NOMO-1 treated with DMSO at 0.1 percent for 48 hours (cell line): ENCODE measurements at regions not wholly inside any gene's neighbourhood (a gene's known extent, or its start where the extent isn't known, plus 50 kb on each side); places are given as distances from the start of the nearest gene placed in this dataset.

Experiments
- DNase-seq: peaks from one replicate; lab custom pipeline; 2025; ENCODE audit not compliant: unreplicated experiment; lab: John Stamatoyannopoulos, UW

GRCh38 chr21:34219334-34220060, 144.3 kb upstream of the KCNE2 start:
- DNase-seq, result no peak

DNA sequence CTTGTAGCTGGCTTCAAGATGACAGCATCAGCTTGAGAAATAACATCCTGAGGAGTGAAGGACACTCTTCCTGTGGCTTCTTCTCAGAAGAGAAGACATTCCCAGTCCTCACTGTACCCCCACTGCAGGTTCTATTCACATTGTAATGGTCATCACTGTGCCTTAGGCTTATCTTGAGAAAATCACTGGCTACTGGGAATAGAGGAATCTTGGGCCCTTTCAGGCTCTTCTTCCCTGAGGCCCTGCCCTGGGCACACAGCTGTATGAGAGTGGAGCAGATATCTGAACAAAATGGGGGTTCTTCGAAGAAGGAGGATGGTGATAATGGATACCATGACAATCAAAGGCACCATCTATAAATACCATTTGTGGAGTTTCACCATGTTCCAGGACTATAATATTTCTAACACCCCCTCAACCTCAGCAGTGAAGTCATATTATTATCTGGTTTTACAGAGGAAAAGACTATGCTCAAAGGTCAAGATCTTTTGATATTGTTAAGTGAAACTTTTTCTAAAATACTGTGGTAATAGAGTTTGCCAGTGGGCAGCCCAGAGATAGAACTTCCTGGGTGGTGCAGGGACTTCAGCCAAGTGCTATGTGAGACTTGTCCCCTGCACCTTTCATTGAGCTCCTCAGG, 143.1 kb upstream of the KCNE2 start:
- no peak for DNase-seq

DNA sequence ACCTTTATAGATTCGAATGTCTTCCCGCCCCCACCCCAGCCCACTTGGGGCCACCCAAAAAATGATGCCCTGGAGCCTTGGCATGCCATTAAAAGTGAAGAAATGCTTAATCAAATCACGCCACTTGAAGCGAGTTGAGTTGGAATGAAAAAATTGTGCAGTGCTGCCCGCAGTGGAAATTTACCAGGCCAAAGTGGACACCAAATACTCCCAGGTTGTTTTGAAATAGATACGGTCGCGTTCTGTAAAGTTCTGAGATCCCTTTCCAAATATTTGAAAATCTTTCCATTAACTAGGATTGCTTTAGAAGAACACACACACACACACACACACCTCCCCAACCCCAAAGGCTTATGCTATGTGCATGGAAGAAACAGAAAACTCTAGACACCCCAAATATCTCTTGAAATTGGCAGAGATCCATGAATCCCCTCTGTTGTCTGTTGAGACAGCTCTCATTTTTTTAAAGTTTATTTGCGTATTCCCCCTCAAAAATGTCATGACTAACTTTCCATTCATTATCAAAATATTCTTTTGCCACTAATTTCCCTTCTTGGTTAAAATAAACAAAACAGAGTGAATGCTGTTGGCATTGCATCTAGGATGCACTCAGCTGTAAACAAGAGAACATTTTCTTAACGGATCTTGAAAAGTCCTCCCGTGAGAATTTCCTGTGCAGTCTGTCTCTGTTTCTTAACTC, 142.3 kb upstream of the KCNE2 start:
- no peak for DNase-seq

- DNase-seq, result no peak
Observed at GRCh38 chr21:34222031-34222335, 141.8 kb upstream of the KCNE2 start.

GRCh38 chr21:34223376-34223775, 140.4 kb upstream of the KCNE2 start:
- peak; percentile 80 for DNase-seq

- no peak for DNase-seq
Observed at GRCh38 chr21:34227386-34227852, 136.4 kb upstream of the KCNE2 start.

DNA sequence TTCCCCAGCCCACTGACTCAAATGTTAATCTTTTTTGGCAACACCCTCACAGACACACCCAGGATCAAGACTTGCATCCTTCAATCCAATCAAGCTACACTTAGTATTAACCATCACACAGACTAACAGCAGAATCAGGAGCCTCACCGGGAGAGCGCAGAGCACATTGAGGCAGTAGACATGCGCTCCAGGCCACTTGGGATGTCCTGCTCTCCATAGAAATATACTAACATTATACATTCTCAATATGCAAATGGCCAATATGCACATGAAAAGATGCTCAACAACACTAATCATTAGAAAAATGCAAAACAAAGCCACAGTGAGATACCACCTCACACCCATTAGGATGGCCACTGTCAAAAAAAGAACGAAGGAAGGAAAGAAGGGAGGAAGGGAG, 135.0 kb upstream of the KCNE2 start:
- no peak for DNase-seq

GRCh38 chr21:34229353-34229752, 134.5 kb upstream of the KCNE2 start:
- no peak for DNase-seq

GRCh38 chr21:34233741-34234140, 130.1 kb upstream of the KCNE2 start:
- peak; percentile 3 for DNase-seq

DNA sequence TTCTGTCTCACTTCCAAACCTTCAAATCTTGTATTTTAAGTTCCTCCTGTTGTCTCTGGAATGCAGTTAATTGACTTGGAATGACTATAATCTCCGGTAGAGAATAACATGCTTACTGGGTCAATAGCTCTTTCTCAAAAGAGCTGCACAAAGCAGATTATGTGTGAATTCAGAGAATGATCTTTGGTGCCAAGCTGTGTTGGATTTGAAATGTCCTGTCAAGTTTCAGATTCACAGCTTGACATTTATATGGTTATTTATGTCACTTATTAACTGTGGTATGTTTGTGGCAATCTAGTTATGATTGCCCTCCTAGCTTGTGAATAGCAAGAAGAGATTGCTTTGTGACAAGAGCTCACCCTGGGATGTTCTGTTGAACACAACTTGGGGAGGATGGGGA, 128.3 kb upstream of the KCNE2 start:
- DNase-seq, result no peak

GRCh38 chr21:34242973-34243372, 120.8 kb upstream of the KCNE2 start:
- DNase-seq, result no peak

DNA sequence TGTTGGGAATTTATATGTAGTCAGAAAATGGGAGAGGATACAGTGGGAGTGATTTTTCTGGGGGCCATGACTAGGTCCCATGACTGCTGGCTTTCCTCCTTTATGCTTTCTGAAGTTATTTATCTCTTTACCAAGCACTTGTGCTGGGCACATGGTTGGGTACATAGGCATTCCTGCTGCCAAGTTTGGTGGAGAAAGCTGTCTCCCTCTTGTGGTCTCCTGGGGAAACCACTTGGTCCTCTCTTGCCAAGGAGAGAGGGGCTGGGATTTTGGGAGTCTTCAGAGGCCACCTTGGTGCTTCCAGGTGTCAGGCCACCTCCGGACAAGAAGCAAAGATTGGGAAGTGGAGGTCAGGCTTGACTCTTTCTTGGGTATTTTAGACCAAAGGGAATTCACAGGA, 120.2 kb upstream of the KCNE2 start:
- peak; percentile 23 for DNase-seq

DNA sequence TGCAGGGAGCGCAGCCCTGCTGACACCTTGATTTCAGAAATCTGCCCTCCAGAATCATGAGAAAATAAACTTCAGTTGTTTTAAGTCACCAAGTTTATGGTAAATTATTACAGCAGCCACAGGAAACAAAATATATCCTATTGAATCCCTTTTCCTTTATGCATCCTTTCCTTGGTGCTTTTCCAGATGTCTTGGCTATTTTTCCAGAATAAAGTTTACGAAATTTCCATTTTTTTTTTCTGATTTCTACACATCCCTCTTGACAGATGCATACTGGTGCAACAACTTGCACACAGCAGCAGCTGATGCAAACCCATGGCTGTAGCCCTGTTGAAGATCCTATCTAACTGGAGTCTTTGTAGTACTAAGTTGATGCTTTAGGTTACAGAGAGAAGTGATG, 111.1 kb upstream of the KCNE2 start:
- DNase-seq, result no peak

GRCh38 chr21:34255073-34255472, 108.7 kb upstream of the KCNE2 start:
- DNase-seq, result no peak

DNA sequence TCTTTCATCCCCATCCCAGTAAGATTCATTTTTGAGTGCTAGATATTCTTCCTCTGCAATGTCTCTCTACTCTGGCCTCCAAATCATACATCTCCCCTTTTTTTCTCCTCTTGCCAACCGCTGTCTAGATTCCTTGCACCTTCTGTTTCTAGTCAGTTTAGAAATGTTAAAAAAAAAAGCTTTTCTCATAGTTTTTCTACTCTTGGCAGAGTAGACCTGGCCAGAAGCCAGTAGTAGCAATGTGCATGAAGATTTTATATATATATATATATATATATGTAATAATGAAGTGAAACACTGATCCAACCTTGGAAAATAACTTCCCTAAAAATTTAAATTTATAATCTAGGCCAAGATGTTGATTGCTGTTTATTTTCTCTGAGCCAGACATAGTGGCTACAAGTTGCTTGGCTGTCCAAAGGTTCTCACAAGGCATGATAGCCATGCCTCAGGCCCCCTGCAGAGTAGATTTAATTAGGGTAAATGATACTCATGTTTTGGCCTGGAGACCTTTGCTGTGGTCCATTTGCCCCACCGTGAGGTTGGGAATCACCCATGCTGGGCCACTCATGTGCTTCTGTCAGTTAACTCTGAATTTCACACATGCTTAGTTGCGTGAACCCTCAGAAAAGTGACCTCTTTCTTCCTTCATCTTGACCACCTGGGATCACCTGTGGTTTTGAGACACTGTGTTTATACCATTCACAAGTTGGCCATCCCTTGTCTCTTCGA, 103.4 kb upstream of the KCNE2 start:
- DNase-seq, result no peak

DNA sequence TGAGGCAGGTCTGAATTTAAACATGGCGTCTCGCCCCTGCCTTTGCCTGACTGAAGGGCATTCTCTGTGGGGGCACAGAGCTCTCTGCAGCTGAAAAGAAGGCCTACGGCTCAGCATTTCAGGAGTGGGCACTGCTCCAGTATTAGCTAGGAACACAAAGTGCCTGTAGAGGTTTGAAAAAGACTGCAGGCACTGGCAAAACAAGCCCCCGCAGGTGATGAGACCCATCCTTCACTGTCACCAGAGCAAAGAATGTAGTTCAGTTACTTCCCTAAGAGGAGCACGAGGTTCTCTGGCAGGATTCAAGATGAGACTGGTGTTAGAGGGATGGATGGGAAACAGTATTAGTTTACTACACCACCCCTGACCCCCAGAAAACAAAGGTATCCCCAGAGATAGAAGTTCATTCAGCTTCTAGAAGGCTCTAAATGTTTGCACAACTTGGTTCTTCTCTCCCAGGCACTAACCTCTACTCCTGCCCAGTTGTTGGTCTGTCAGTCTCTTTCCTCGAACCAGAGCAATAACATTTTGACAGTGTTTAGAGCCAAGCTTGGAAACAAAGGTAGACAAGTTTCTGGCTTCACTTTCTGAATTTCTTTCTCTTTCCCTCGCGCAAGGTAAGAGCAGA, 101.9 kb upstream of the KCNE2 start:
- no peak for DNase-seq

GRCh38 chr21:34262469-34262845, 101.3 kb upstream of the KCNE2 start:
- no peak for DNase-seq

DNA sequence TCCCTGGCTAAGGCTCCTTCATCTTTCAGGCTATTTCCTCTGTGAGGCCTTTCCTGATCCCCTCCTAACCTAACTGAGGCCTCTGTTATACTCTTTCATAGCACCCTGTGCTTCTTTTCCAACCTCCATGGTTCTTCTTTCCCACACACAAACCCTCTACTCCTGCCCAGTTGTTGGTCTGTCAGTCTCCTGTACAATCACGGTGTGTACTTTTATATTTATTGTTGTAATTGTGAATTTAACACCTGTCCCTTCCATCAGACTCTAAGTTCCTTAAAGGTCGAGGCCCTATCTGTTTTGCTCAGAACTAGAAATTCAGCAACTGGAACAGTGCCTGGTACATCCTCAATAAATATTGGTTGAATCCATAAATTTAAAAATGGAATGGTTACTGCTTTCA, 100.2 kb upstream of the KCNE2 start:
- no peak for DNase-seq

GRCh38 chr21:34266351-34266750, 97.5 kb upstream of the KCNE2 start:
- no peak for DNase-seq

GRCh38 chr21:34268493-34268892, 95.3 kb upstream of the KCNE2 start:
- DNase-seq, result no peak

DNA sequence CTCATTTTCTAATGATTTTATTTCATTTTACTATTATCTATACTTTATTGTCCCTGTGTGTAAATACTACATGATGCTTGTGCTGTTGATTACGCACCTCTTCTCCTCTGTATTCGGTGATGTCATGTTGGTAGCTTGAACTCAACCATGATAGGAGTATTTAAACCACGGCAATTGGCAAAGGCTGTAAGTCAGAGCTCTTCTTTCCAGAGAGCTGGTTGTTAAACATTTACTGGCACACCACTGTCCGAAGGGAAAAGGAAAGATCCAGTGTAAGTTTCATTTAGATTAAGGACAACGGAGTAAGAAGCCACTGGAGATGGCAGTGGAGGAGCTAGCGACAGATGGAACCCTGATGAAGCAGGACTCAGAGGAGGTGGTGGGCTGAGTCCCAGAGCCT, 93.4 kb upstream of the KCNE2 start:
- DNase-seq, result no peak
